DMS 273 (cell line): ENCODE measurements at regions not wholly inside any gene's neighbourhood (a gene's known extent, or its start where the extent isn't known, plus 50 kb on each side); places are given as distances from the start of the nearest gene placed in this dataset.

Experiments used
- DNase-seq: peaks from one replicate; lab custom pipeline; 2025; ENCODE audit not compliant: unreplicated experiment; lab: John Stamatoyannopoulos, UW

GRCh38 chr17:68182011-68182306 is 65.9 kb upstream of the AMZ2 start:
- peak; percentile 60 for DNase-seq

GRCh38 chr17:68182940-68183551 is 64.8 kb upstream of the AMZ2 start:
- no peak for DNase-seq

GRCh38 chr17:68184141-68184571 is 63.7 kb upstream of the AMZ2 start:
- no peak for DNase-seq

- no peak for DNase-seq
Observed at GRCh38 chr17:68184816-68185436, 62.9 kb upstream of the AMZ2 start.

GRCh38 chr17:68185820-68186219 is 62.0 kb upstream of the AMZ2 start:
- DNase-seq = no peak

GRCh38 chr17:68190495-68190894 is 57.3 kb upstream of the AMZ2 start:
- no peak for DNase-seq

GRCh38 chr17:68195667-68196393 is 52.0 kb upstream of the AMZ2 start:
- peak; percentile 62 for DNase-seq

- DNase-seq = peak; percentile 49
Observed at GRCh38 chr17:68196394-68197090, 51.3 kb upstream of the AMZ2 start.

- DNase-seq = peak; percentile 65
Observed at GRCh38 chr17:68197091-68197996, 50.5 kb upstream of the AMZ2 start.

GRCh38 chr17:68197997-68198930 is 49.6 kb upstream of the AMZ2 start:
- peak; percentile 44 for DNase-seq
